ENCODE measurements at regions not wholly inside any gene's neighbourhood (a gene's known extent, or its start where the extent isn't known, plus 50 kb on each side); places are given as distances from the start of the nearest gene placed in this dataset.

GRCh38 chr4:3856604-3857204 is 90.5 kb downstream of the ADRA2C start:
- TF ChIP-seq CTCF (IDR thresholded peaks at IDR 0.05; ENCODE audit: low read depth, low read length): no peak
- TF ChIP-seq POLR2A (IDR thresholded peaks at IDR 0.05; ENCODE audit: extremely low read depth, insufficient read length): no peak
- TF ChIP-seq MAX (IDR thresholded peaks at IDR 0.05; ENCODE audit: low read depth, low read length): no peak

Data from NB4 (cell line).